Mesendoderm (in vitro differentiated cells): ENCODE measurements at regions not wholly inside any gene's neighbourhood (a gene's known extent, or its start where the extent isn't known, plus 50 kb on each side); places are given as distances from the start of the nearest gene placed in this dataset.
"Not testable (repeated sequence)": the region's sequence is repeated elsewhere in the genome, so short reads cannot be mapped to it uniquely, and the experiment has no call there.

ENCODE experiments used
- DNase-seq: peaks from one replicate; pipeline ENCODE4 v3.0.0; 2013
- H2AK5ac ChIP-seq: 2 replicates; pipeline ENCODE4 v1.6.1; 2013; ENCODE audit warnings: low read length, inconsistent platforms
- H2BK120ac ChIP-seq: 2 replicates; pipeline ENCODE4 v1.6.1; 2013; ENCODE audit warnings: low read depth, mild to moderate bottlenecking, low read length, moderate library complexity, mixed read lengths
- H2BK15ac ChIP-seq: replicated peaks from 2 replicates; pipeline ENCODE4 v1.6.1; 2013; ENCODE audit warnings: low read depth, mild to moderate bottlenecking, moderate library complexity
- H2BK5ac ChIP-seq: 2 replicates; pipeline ENCODE4 v1.6.1; 2013; ENCODE audit warnings: low read length, inconsistent platforms
- H3K18ac ChIP-seq: 2 replicates; pipeline ENCODE4 v1.6.1; 2013; ENCODE audit warnings: mild to moderate bottlenecking, low read length, mixed read lengths
- H3K23ac ChIP-seq: one replicate; pipeline ENCODE4 v1.6.1; 2013; ENCODE audit warnings: low read length
- H3K27ac ChIP-seq: 2 replicates; pipeline ENCODE4 v1.5.1; 2013; ENCODE audit warnings: low read depth, mild to moderate bottlenecking, inconsistent platforms, low read length, moderate library complexity
- H3K27me3 ChIP-seq: 2 replicates; pipeline ENCODE4 v1.6.1; 2013; ENCODE audit warnings: low read length, control low read depth, mild to moderate bottlenecking, inconsistent platforms; ENCODE audit not compliant: insufficient read depth, poor library complexity
- H3K36me3 ChIP-seq: 2 replicates; pipeline ENCODE4 v1.6.1; 2013; ENCODE audit warnings: low read length, inconsistent platforms; ENCODE audit not compliant: control insufficient read depth, insufficient read depth
- H3K4ac ChIP-seq: one replicate; pipeline ENCODE4 v1.6.1; 2013; ENCODE audit warnings: low read depth, mild to moderate bottlenecking, low read length, moderate library complexity
- H3K4me1 ChIP-seq: 2 replicates; pipeline ENCODE4 v1.6.1; 2013; ENCODE audit warnings: low read depth, low read length, inconsistent platforms; ENCODE audit not compliant: control insufficient read depth
- H3K4me2 ChIP-seq: 2 replicates; pipeline ENCODE4 v1.6.1; 2013; ENCODE audit warnings: low read length
- H3K4me3 ChIP-seq: 2 replicates; pipeline ENCODE4 v1.5.1; 2013; ENCODE audit warnings: mild to moderate bottlenecking, low read length
- H3K56ac ChIP-seq: one replicate; pipeline ENCODE4 v1.6.1; 2013; ENCODE audit warnings: low read length
- H3K79me1 ChIP-seq: 2 replicates; pipeline ENCODE4 v1.6.1; 2013; ENCODE audit warnings: low read length, inconsistent platforms
- H3K79me2 ChIP-seq: 2 replicates; pipeline ENCODE4 v1.6.1; 2013; ENCODE audit warnings: mild to moderate bottlenecking, low read length; ENCODE audit not compliant: control insufficient read depth, insufficient read depth
- H3K9ac ChIP-seq: 2 replicates; pipeline ENCODE4 v1.6.1; 2013; ENCODE audit warnings: low read length, inconsistent platforms
- H4K5ac ChIP-seq: one replicate; pipeline ENCODE4 v1.6.1; 2013; ENCODE audit warnings: low read length
- H4K8ac ChIP-seq: one replicate; pipeline ENCODE4 v1.6.1; 2013; ENCODE audit warnings: low read depth, mild to moderate bottlenecking, control low read depth, low read length, moderate library complexity
- WGBS: extraction: QIAGEN DNeasy Blood & Tissue Kit; methylation state at CpG from one replicate; pipeline ENCODE4 v1.1.7; 2013; ENCODE audit warnings: low lambda C conversion rate, missing lambda C conversion rate; ENCODE audit not compliant: insufficient coverage; ENCODE audit errors: extremely low coverage; 5-methylcytosine and 5-hydroxymethylcytosine counted together

GRCh38 chr10:38209332-38209731, 115.2 kb downstream of the ZNF37A start:
- Histone ChIP-seq H3K4ac (no peak overlapping the region), H3K4me1 (no peaks in the 10 kb centered on the region)

GRCh38 chr10:38209748-38210147, 115.6 kb downstream of the ZNF37A start:
- not testable (repeated sequence) for H3K79me2 ChIP-seq, H2AK5ac ChIP-seq, H2BK120ac ChIP-seq, H3K4ac ChIP-seq, H4K5ac ChIP-seq, H3K56ac ChIP-seq, DNase-seq, H3K4me3 ChIP-seq, H2BK5ac ChIP-seq, H3K4me2 ChIP-seq, H3K18ac ChIP-seq, H3K79me1 ChIP-seq, H4K8ac ChIP-seq, H3K4me1 ChIP-seq, H3K36me3 ChIP-seq, H3K27ac ChIP-seq, H3K23ac ChIP-seq, H2BK15ac ChIP-seq, H3K9ac ChIP-seq, H3K27me3 ChIP-seq

More at GRCh38 chr10:38209332-38209731, 115.2 kb downstream of the ZNF37A start:
- no peak overlapping the region for H3K4me3 ChIP-seq
- H3K23ac ChIP-seq: no peak overlapping the region
- no peak overlapping the region for H2BK120ac ChIP-seq
- H3K18ac ChIP-seq: no peak overlapping the region
- no peak overlapping the region for H4K8ac ChIP-seq
- no peak overlapping the region for H2BK5ac ChIP-seq
- H3K79me1 ChIP-seq: no peaks in the 10 kb centered on the region
- no peak overlapping the region for H3K4me2 ChIP-seq
- H3K79me2 ChIP-seq: no peaks in the 10 kb centered on the region
- no peaks in the 10 kb centered on the region for H3K36me3 ChIP-seq
- no peak overlapping the region for H3K9ac ChIP-seq
- no peak overlapping the region for H2AK5ac ChIP-seq
- H3K27ac ChIP-seq: no peak overlapping the region
- no peaks in the 10 kb centered on the region for H3K27me3 ChIP-seq
- H2BK15ac ChIP-seq: no peak overlapping the region
- no peak overlapping the region for H3K56ac ChIP-seq
- DNase-seq: no peak
- H4K5ac ChIP-seq: no peak overlapping the region
- no CpG with 5 or more reads among the region's 4 CpGs for WGBS

GRCh38 chr10:38212460-38212859, 118.3 kb downstream of the ZNF37A start:
- no peak overlapping the region for H4K5ac ChIP-seq
- H2BK15ac ChIP-seq: no peak overlapping the region
- no peak overlapping the region for H3K27ac ChIP-seq
- no CpG with 5 or more reads among the region's 1 CpG for whole genome bisulfite sequencing
- no peak overlapping the region for H3K4me3 ChIP-seq
- H3K18ac ChIP-seq: no peak overlapping the region
- no peak overlapping the region for H3K56ac ChIP-seq
- no peaks in the 10 kb centered on the region for H3K27me3 ChIP-seq
- no peaks in the 10 kb centered on the region for H3K79me2 ChIP-seq
- no peak for DNase-seq
- H2BK5ac ChIP-seq: no peak overlapping the region
- H3K36me3 ChIP-seq: no peaks in the 10 kb centered on the region
- no peak overlapping the region for H2AK5ac ChIP-seq
- H3K79me1 ChIP-seq: no peaks in the 10 kb centered on the region
- no peak overlapping the region for H2BK120ac ChIP-seq
- H3K4ac ChIP-seq: no peak overlapping the region
- no peak overlapping the region for H4K8ac ChIP-seq
- H3K9ac ChIP-seq: no peak overlapping the region
- no peak overlapping the region for H3K23ac ChIP-seq
- no peak overlapping the region for H3K4me2 ChIP-seq
- H3K4me1 ChIP-seq: no peaks in the 10 kb centered on the region

GRCh38 chr10:38226385-38226784, 132.2 kb downstream of the ZNF37A start:
- Histone ChIP-seq H3K4me2 (no peak overlapping the region), H3K27me3 (no peaks in the 10 kb centered on the region), H4K5ac (no peak overlapping the region), H3K79me2 (no peaks in the 10 kb centered on the region), H3K9ac (no peak overlapping the region), H2BK120ac (no peak overlapping the region), H4K8ac (no peak overlapping the region), H3K18ac (no peak overlapping the region), H3K56ac (no peak overlapping the region), H3K36me3 (no peaks in the 10 kb centered on the region), H3K4me1 (no peaks in the 10 kb centered on the region), H3K23ac (no peak overlapping the region), H3K4me3 (no peak overlapping the region), H3K79me1 (no peaks in the 10 kb centered on the region), H3K27ac (no peak overlapping the region), H2BK5ac (no peak overlapping the region), H2AK5ac (no peak overlapping the region), H2BK15ac (no peak overlapping the region), H3K4ac (no peak overlapping the region)
- DNase-seq: no peak
- no CpG with 5 or more reads among the region's 2 CpGs for WGBS

- H2BK15ac ChIP-seq: no peak overlapping the region
- no peak overlapping the region for H2BK120ac ChIP-seq
- H3K27me3 ChIP-seq: no peaks in the 10 kb centered on the region
- no peak overlapping the region for H4K5ac ChIP-seq
- H3K56ac ChIP-seq: no peak overlapping the region
- H3K79me2 ChIP-seq: no peaks in the 10 kb centered on the region
- no peak overlapping the region for H3K4me2 ChIP-seq
- H4K8ac ChIP-seq: no peak overlapping the region
- no peak overlapping the region for H3K23ac ChIP-seq
- no peak overlapping the region for H3K18ac ChIP-seq
- no peak overlapping the region for H3K4me3 ChIP-seq
- H3K36me3 ChIP-seq: no peaks in the 10 kb centered on the region
- no peak overlapping the region for H3K27ac ChIP-seq
- no CpG with 5 or more reads among the region's 2 CpGs for WGBS
- no peak overlapping the region for H2AK5ac ChIP-seq
- DNase-seq: no peak
- H3K79me1 ChIP-seq: no peaks in the 10 kb centered on the region
- no peaks in the 10 kb centered on the region for H3K4me1 ChIP-seq
- no peak overlapping the region for H3K9ac ChIP-seq
- no peak overlapping the region for H2BK5ac ChIP-seq
- H3K4ac ChIP-seq: no peak overlapping the region
These were observed 134.3 kb downstream of the ZNF37A start for GRCh38 chr10:38228394-38228793.

GRCh38 chr10:38238479-38238878, 144.3 kb downstream of the ZNF37A start:
- not testable (repeated sequence) for H2AK5ac ChIP-seq, H3K9ac ChIP-seq, H3K4ac ChIP-seq, H3K79me2 ChIP-seq, H3K36me3 ChIP-seq, H3K56ac ChIP-seq, H2BK15ac ChIP-seq, H3K27me3 ChIP-seq, H3K27ac ChIP-seq, H4K5ac ChIP-seq, H3K4me3 ChIP-seq, H3K23ac ChIP-seq, H3K79me1 ChIP-seq, H3K18ac ChIP-seq, H3K4me1 ChIP-seq, H2BK120ac ChIP-seq, H2BK5ac ChIP-seq, H3K4me2 ChIP-seq, DNase-seq, H4K8ac ChIP-seq
- no CpG with 5 or more reads among the region's 2 CpGs for WGBS
